Heart right ventricle (tissue), 16 donors: ENCODE measurements at regions not wholly inside any gene's neighbourhood (a gene's known extent, or its start where the extent isn't known, plus 50 kb on each side); places are given as distances from the start of the nearest gene placed in this dataset.
"Not testable (repeated sequence)": the region's sequence is repeated elsewhere in the genome, so short reads cannot be mapped to it uniquely, and the experiment has no call there.

Source experiments
- ATAC-seq, 8 donors: fragments of 200-7000 bp; cut with Tn5 transposase; one replicate each; pipeline ENCODE4 v1.9.1; 2020; ENCODE audit warnings: mild to moderate bottlenecking in 8 of 8, moderate library complexity in 8 of 8, moderate number of reproducible peaks in 1 of 8
- DNase-seq, 2 donors: peaks; one replicate each; pipeline ENCODE4 v3.0.0-alpha.2; 2020
- H3K27ac ChIP-seq, 10 donors: fragments of 200-600 bp; sonication (generic) in 2 of 10; one replicate each; pipeline versions ENCODE4 v1.5.0 to v1.8.0; 2020 to 2022; ENCODE audit warnings: mild to moderate bottlenecking in 3 of 10
- H3K27me3 ChIP-seq, 7 donors: fragments of 200-600 bp; one replicate each; pipeline ENCODE4 v1.8.0; 2021 to 2022; ENCODE audit warnings: mild to moderate bottlenecking in 2 of 7
- H3K36me3 ChIP-seq, 9 donors: fragments of 200-600 bp; sonication (generic) in 1 of 9; one replicate each; pipeline versions ENCODE4 v1.5.0 to v1.8.0; 2020 to 2022; ENCODE audit warnings: mild to moderate bottlenecking in 2 of 9
- H3K4me1 ChIP-seq, 9 donors: fragments of 200-600 bp; sonication (generic) in 1 of 9; one replicate each; pipeline versions ENCODE4 v1.5.0 to v1.8.0; 2020 to 2022; ENCODE audit warnings: mild to moderate bottlenecking in 4 of 9
- H3K4me3 ChIP-seq, 10 donors: fragments of 200-600 bp; sonication (generic) in 2 of 10; one replicate each; pipeline versions ENCODE4 v1.5.0 to v1.8.0; 2020 to 2022; ENCODE audit warnings: mild to moderate bottlenecking in 7 of 10, moderate library complexity in 2 of 10
- H3K9me3 ChIP-seq, 11 donors: fragments of 200-600 bp in 10 of 11; sonication (generic) in 2 of 11; one replicate each; pipeline versions ENCODE4 v1.5.0 to v1.8.0; 2013 to 2022; ENCODE audit warnings: mild to moderate bottlenecking in 2 of 11, control low read depth in 1 of 11, moderate library complexity in 1 of 11
- WGBS, 2 donors: extraction: QIAGEN DNeasy Blood & Tissue Kit; methylation state at CpG; one replicate each; pipeline ENCODE4 v1.1.7; 2013; ENCODE audit warnings: inconsistent platforms in 1 of 2; 5-methylcytosine and 5-hydroxymethylcytosine counted together
- intact Hi-C, 10 donors: fragments of 100-400 bp; cut with DNase I; formaldehyde crosslinking; loops; one replicate each; pipeline versions ENCODE4 v1.11.1 to v1.14.2; 2022
- TF ChIP-seq, protein P1 (sequence below), 9 donors: fragments of 200-600 bp; sonication (generic) in 2 of 9; IDR thresholded peaks; one replicate each; pipeline versions ENCODE4 v1.5.0 to v1.8.0; 2021 to 2022; ENCODE audit warnings: antibody characterized with exemption in 9 of 9, mild to moderate bottlenecking in 5 of 9, moderate library complexity in 1 of 9
- donor health status: Arrhythmogenic right ventricular cardiomyopathy.
- donor health status: ischemic (EF 13 %, LVEDD 7.1; RV severe dilation, severe dysfunction).
- donor health status: healthy with polysubstance abuse.
- donor health status: DM: no; HTN: yes; CAD: no.
- donor health status: DM: no; HTN: no; CAD: no.
- donor health status: ischemic (EF 25% LVEDD 6.9; RV normal size, moderate dysfunction).
- donor health status: ischemic (EF 25% LVEDD 5.7; RV mildly dilated, moderate dysfunction).
- donor health status: healthy.
- donor health status: DM: yes; HTN: yes; CAD: no.
- donor health status: Ischemic cardiomyopathy.
- donor health status: ischemic (EF 35%, LVEDD 5.7; RV mildly dilated, moderate dysfunction).
- donor health status: nonischemic (EF 11% LVEDD 7.7; RV severe dilation, severe dysfunction).
- donor health status: DM: yes; HTN: yes; CAD: no.
- donor health status: PGD.
- donor health status: ischemic (EF 29% LVEDD 5.4; RV normal size, mild dysfunction).
- donor health status: nonischemic (EF 23%, LVEDD 6.1; RV moderate dilation, normal function).

DNA sequence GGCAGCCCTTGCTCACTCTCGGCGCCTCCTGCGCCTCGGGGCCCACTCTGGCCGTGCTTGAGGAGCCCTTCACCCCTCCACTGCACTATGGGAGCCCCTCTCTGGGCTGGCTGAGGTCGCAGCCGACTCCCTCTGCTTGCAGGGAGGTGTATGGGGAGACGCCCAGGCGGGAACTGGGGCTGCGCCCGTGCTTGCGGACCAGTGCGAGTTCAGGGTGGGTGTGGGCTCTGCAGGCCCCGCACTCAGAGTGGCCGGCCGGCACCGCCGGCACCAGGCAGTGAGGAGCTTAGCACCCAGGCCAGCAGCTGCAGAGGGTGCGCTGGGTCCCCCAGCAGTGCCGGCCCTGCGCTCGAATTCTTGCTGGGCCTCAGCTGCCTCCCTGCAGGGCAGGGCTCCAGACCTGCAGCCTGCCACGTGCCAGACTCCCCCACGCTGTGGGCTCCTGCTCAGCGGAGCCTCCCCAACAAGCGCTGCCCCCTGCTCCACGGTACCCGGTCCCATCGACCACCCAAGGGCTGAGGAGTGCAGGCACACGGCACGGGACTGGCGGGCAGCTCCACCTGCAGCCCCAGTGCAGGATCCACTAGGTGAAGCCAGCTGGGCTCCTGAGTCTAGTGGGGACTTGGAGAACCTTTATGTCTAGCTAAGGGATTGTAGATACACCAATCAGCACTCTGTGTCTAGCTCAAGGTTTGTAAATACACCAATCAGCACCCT, 54.0 kb upstream of the WWC2 start:
- H3K36me3 ChIP-seq, H3K4me3 ChIP-seq, H3K4me1 ChIP-seq, H3K27ac ChIP-seq, H3K27me3 ChIP-seq, DNase-seq, H3K9me3 ChIP-seq, intact Hi-C loops: not testable (repeated sequence)
- peak in 1 of 8 donors; percentile 47 for ATAC-seq
- 94 to 95% methylated on average over 32 of the region's 32 CpGs for WGBS, 2 donors

GRCh38 chr4:183038436-183038835, 60.6 kb upstream of the WWC2 start:
- no peak overlapping the region for H3K4me3 ChIP-seq
- H3K27me3 ChIP-seq = peaks cover 0 to 8% (median 0%) of the 10 kb centered on the region in 7 donors
- TF ChIP-seq, protein P1, sequence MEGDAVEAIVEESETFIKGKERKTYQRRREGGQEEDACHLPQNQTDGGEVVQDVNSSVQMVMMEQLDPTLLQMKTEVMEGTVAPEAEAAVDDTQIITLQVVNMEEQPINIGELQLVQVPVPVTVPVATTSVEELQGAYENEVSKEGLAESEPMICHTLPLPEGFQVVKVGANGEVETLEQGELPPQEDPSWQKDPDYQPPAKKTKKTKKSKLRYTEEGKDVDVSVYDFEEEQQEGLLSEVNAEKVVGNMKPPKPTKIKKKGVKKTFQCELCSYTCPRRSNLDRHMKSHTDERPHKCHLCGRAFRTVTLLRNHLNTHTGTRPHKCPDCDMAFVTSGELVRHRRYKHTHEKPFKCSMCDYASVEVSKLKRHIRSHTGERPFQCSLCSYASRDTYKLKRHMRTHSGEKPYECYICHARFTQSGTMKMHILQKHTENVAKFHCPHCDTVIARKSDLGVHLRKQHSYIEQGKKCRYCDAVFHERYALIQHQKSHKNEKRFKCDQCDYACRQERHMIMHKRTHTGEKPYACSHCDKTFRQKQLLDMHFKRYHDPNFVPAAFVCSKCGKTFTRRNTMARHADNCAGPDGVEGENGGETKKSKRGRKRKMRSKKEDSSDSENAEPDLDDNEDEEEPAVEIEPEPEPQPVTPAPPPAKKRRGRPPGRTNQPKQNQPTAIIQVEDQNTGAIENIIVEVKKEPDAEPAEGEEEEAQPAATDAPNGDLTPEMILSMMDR (IDR thresholded peaks at IDR 0.05) = no peak
- H3K36me3 ChIP-seq = no peaks in the 10 kb centered on the region
- no peaks in the 10 kb centered on the region for H3K9me3 ChIP-seq
- intact Hi-C loops = no loop called here
- no peak for ATAC-seq
- 83 to 88% methylated on average over 3 of the region's 3 CpGs for WGBS, 2 donors
- no peak overlapping the region for H3K27ac ChIP-seq
- H3K4me1 ChIP-seq = no peaks in the 10 kb centered on the region
- no peak for DNase-seq

- no peaks in the 10 kb centered on the region for H3K36me3 ChIP-seq
- no peaks in the 10 kb centered on the region for H3K4me1 ChIP-seq
- no peak overlapping the region for H3K27ac ChIP-seq
- TF ChIP-seq, protein P1 (IDR thresholded peaks at IDR 0.05) = no peak
- H3K9me3 ChIP-seq = no peaks in the 10 kb centered on the region
- ATAC-seq (no peak), DNase-seq (no peak)
- intact Hi-C loops = no loop called here
- H3K4me3 ChIP-seq = no peak overlapping the region
- 45 to 54% methylated on average over 7 of the region's 7 CpGs for WGBS, 2 donors
- peaks cover 0 to 8% (median 0%) of the 10 kb centered on the region in 7 donors for H3K27me3 ChIP-seq
These were observed 63.2 kb upstream of the WWC2 start for GRCh38 chr4:183035726-183036415.

DNA sequence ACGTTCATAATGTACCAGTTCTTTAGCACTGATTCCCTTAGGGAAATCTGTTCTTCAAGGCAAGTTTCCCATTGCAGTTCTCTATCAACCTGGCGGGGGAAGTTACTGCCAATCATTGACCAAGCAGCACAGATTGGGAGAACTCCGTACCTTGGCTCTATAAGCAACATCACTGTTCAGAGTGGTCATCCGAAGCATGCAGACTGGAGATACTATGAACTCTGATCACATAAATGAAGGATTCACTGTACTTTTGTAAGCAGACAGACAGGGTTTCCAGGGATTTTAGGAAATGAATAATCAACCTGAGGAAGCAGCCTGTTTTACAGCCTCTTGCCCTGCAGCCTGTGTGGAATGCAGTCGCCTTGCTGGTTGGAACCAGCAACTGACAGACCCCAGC, 63.8 kb upstream of the WWC2 start:
- Histone ChIP-seq H3K36me3 (no peaks in the 10 kb centered on the region), H3K27me3 (peaks cover 0 to 8% (median 0%) of the 10 kb centered on the region in 7 donors), H3K4me3 (no peak overlapping the region), H3K9me3 (no peaks in the 10 kb centered on the region), H3K4me1 (no peaks in the 10 kb centered on the region), H3K27ac (no peak overlapping the region)
- 72 to 82% methylated on average over 5 of the region's 5 CpGs for WGBS, 2 donors
- DNase-seq (no peak), ATAC-seq (no peak)
- TF ChIP-seq, protein P1 (IDR thresholded peaks at IDR 0.05) = no peak
- intact Hi-C loops = no loop called here

DNA sequence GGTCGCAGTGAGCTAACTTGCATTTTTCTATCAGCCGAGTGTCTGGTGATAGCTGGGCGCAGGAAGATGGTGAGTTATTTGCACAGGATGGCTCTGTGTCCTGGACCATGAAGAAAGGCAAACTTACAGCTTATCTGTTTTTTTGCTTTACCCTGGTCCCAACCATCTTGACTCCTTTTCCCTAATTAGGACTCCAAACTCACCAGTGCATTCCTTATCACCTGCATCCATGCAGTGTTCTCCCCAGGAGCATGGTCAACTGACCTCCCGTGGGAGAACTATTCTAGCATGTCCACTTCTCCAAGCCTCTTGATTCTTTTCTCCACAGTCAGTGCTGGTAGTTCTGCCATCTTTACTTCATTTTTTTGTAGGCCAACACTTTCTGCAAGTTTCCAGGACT, 68.2 kb upstream of the WWC2 start:
- DNase-seq (no peak), ATAC-seq (no peak)
- Histone ChIP-seq H3K4me1 (no peaks in the 10 kb centered on the region), H3K27ac (no peak overlapping the region), H3K36me3 (no peaks in the 10 kb centered on the region), H3K9me3 (no peaks in the 10 kb centered on the region), H3K27me3 (peaks cover 0 to 5% (median 0%) of the 10 kb centered on the region in 7 donors), H3K4me3 (no peak overlapping the region)
- whole genome bisulfite sequencing, 2 donors = 68 to 81% methylated on average over 4 of the region's 4 CpGs
- intact Hi-C loops = no loop called here
- TF ChIP-seq, protein P1 (IDR thresholded peaks at IDR 0.05) = no peak
